AG04450 (cell line): ENCODE measurements at regions not wholly inside any gene's neighbourhood (a gene's known extent, or its start where the extent isn't known, plus 50 kb on each side); places are given as distances from the start of the nearest gene placed in this dataset.

Experiments
- CTCF ChIA-PET: fragments of 300-600, 350-600 bp; formaldehyde crosslinking; extraction: SDS; loops from one replicate; lab custom pipeline; 2022; ENCODE audit warnings: antibody characterized with exemption, inconsistent platforms; lab: Charles Lee
- POLR2A ChIA-PET: fragments of 350-600 bp; formaldehyde crosslinking; extraction: SDS; loops from one replicate; lab custom pipeline; 2021; ENCODE audit warnings: antibody characterized with exemption, inconsistent platforms; lab: Yijun Ruan, JAX
- DNase-seq: peaks from one replicate; pipeline ENCODE4 v3.0.0-alpha.2; 2011; ENCODE audit warnings: low read depth, low spot score
- H3K27ac ChIP-seq: one replicate; pipeline ENCODE4 v1.5.1; 2012; ENCODE audit warnings: low read depth, low read length, control low read depth
- H3K27me3 ChIP-seq: one replicate; pipeline ENCODE4 v1.6.0; 2012; ENCODE audit warnings: low read length; ENCODE audit not compliant: control insufficient read depth, insufficient read depth
- H3K4me3 ChIP-seq: 2 replicates; pipeline ENCODE4 v1.5.1; 2011; ENCODE audit warnings: mild to moderate bottlenecking, low read depth, low read length, control low read depth
- H3K9me3 ChIP-seq: 2 replicates; pipeline ENCODE4 v1.5.1; 2012; ENCODE audit warnings: low read length; ENCODE audit not compliant: control insufficient read depth, insufficient read depth
- CTCF ChIP-seq: IDR thresholded peaks from 2 replicates; pipeline ENCODE4 v1.5.1; 2011; ENCODE audit warnings: low read depth, low read length, control low read depth, inconsistent platforms

GRCh38 chr15:87633525-87633924, 623.0 kb downstream of the NTRK3 start:
- Histone ChIP-seq H3K27ac (no peak overlapping the region), H3K27me3 (no peaks in the 10 kb centered on the region), H3K9me3 (no peaks in the 10 kb centered on the region), H3K4me3 (no peak overlapping the region)
- DNase-seq = no peak
- no peak for TF ChIP-seq CTCF
- ChIA-PET POLR2A (no interaction called here), CTCF (no interaction called here)

- no peak overlapping the region for H3K27ac ChIP-seq
- DNase-seq = no peak
- POLR2A ChIA-PET = no interaction called here
- no peaks in the 10 kb centered on the region for H3K9me3 ChIP-seq
- no peak overlapping the region for H3K4me3 ChIP-seq
- TF ChIP-seq CTCF = no peak
- CTCF ChIA-PET = no interaction called here
- no peaks in the 10 kb centered on the region for H3K27me3 ChIP-seq
Measured at GRCh38 chr15:87632364-87632763, 624.2 kb downstream of the NTRK3 start.

GRCh38 chr15:87631775-87632174, 624.8 kb downstream of the NTRK3 start:
- no peak for DNase-seq
- ChIA-PET POLR2A (no interaction called here), CTCF (no interaction called here)
- Histone ChIP-seq H3K9me3 (no peaks in the 10 kb centered on the region), H3K4me3 (no peak overlapping the region), H3K27me3 (no peaks in the 10 kb centered on the region), H3K27ac (no peak overlapping the region)
- TF ChIP-seq CTCF = no peak

GRCh38 chr15:87631093-87631492, 625.4 kb downstream of the NTRK3 start:
- no peak for DNase-seq
- ChIA-PET POLR2A (interaction anchor here (0.5 kb wide), 1 partner anchor 213 kb away, joined by 3 read pairs; no protein-coding TSS in a partner anchor), CTCF (no interaction called here)
- Histone ChIP-seq H3K27me3 (no peaks in the 10 kb centered on the region), H3K9me3 (no peaks in the 10 kb centered on the region), H3K4me3 (no peak overlapping the region), H3K27ac (no peak overlapping the region)
- no peak for TF ChIP-seq CTCF

GRCh38 chr15:87628311-87628710, 628.2 kb downstream of the NTRK3 start:
- TF ChIP-seq CTCF = no peak
- POLR2A ChIA-PET = no interaction called here
- H3K4me3 ChIP-seq = no peak overlapping the region
- H3K9me3 ChIP-seq = no peaks in the 10 kb centered on the region
- DNase-seq = no peak
- H3K27ac ChIP-seq = no peak overlapping the region
- CTCF ChIA-PET = no interaction called here
- H3K27me3 ChIP-seq = no peaks in the 10 kb centered on the region
